RWPE1 (cell line): ENCODE measurements at regions not wholly inside any gene's neighbourhood (a gene's known extent, or its start where the extent isn't known, plus 50 kb on each side); places are given as distances from the start of the nearest gene placed in this dataset.
A peak's percentile ranks its signal among the peaks of the same experiment; 100 is the strongest.

Experiments used
- CTCF ChIA-PET: fragments of 350-600 bp; sonication (Branson Sonifier 250); formaldehyde crosslinking; extraction: SDS; loops from one replicate; lab custom pipeline; 2021; lab: Yijun Ruan, JAX
- POLR2A ChIA-PET: fragments of 400-600 bp; formaldehyde crosslinking; extraction: SDS; loops from one replicate; lab custom pipeline; 2020; ENCODE audit warnings: antibody characterized with exemption; ENCODE audit not compliant: low non-redundant PET; lab: Yijun Ruan, JAX
- DNase-seq: peaks from one replicate; pipeline ENCODE4 v3.0.0; 2012; ENCODE audit warnings: low spot score
- H3K27ac ChIP-seq: fragments of 450-650 bp; 2 replicates; pipeline ENCODE4 v1.5.1; 2017
- TF ChIP-seq, protein P1 (sequence below): fragments of 450-650 bp; conservative IDR thresholded peaks from 2 replicates; pipeline ENCODE4 v1.5.1; 2017; ENCODE audit warnings: low read depth, mild to moderate bottlenecking

DNA sequence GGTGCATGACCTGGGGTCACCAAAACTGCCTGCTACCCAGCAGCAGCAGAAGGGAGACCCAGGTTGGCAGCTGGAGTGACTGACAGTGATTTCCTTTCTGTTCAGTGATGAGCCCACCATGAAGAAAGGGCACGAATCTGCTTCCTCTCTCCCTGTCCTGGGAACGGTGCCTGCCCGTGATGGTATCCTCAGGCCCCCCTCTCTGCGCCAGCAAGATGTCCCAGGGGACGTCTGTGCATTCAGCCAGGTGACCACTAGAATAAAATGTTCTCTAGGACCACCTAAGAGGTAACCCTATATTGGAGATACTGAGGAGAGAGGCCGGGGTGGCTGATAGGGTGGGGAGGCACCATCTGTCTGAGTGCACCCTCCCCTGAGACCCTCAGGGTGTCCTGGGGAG lies 294.7 kb downstream of the QKI start:
- ChIA-PET POLR2A (no interaction called here), CTCF (no interaction called here)
- no peak overlapping the region for H3K27ac ChIP-seq
- TF ChIP-seq, protein P1, sequence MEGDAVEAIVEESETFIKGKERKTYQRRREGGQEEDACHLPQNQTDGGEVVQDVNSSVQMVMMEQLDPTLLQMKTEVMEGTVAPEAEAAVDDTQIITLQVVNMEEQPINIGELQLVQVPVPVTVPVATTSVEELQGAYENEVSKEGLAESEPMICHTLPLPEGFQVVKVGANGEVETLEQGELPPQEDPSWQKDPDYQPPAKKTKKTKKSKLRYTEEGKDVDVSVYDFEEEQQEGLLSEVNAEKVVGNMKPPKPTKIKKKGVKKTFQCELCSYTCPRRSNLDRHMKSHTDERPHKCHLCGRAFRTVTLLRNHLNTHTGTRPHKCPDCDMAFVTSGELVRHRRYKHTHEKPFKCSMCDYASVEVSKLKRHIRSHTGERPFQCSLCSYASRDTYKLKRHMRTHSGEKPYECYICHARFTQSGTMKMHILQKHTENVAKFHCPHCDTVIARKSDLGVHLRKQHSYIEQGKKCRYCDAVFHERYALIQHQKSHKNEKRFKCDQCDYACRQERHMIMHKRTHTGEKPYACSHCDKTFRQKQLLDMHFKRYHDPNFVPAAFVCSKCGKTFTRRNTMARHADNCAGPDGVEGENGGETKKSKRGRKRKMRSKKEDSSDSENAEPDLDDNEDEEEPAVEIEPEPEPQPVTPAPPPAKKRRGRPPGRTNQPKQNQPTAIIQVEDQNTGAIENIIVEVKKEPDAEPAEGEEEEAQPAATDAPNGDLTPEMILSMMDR: no peak
- no peak for DNase-seq

DNA sequence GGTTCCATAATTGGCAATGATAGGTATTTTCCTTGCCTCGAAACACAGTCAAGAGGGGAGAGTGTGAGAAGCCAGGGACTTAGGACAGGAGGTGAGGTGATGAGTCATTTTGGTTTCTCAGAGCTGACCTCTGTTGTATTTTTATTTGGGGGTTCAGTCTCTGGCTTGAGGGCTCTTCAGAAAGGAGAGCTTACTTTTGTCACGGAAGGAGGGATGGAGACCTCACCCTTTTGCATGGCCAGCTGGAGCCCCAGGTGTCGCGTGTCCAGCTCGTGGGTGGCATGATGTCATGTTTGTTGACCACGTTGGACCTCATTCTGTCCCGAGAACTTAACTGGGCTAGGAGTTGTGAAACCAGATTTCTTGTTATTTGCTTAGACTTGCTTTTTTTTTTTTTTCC lies 293.9 kb downstream of the QKI start:
- no peak for DNase-seq
- ChIA-PET POLR2A (no interaction called here), CTCF (no interaction called here)
- TF ChIP-seq, protein P1: no peak
- no peak overlapping the region for H3K27ac ChIP-seq

DNA sequence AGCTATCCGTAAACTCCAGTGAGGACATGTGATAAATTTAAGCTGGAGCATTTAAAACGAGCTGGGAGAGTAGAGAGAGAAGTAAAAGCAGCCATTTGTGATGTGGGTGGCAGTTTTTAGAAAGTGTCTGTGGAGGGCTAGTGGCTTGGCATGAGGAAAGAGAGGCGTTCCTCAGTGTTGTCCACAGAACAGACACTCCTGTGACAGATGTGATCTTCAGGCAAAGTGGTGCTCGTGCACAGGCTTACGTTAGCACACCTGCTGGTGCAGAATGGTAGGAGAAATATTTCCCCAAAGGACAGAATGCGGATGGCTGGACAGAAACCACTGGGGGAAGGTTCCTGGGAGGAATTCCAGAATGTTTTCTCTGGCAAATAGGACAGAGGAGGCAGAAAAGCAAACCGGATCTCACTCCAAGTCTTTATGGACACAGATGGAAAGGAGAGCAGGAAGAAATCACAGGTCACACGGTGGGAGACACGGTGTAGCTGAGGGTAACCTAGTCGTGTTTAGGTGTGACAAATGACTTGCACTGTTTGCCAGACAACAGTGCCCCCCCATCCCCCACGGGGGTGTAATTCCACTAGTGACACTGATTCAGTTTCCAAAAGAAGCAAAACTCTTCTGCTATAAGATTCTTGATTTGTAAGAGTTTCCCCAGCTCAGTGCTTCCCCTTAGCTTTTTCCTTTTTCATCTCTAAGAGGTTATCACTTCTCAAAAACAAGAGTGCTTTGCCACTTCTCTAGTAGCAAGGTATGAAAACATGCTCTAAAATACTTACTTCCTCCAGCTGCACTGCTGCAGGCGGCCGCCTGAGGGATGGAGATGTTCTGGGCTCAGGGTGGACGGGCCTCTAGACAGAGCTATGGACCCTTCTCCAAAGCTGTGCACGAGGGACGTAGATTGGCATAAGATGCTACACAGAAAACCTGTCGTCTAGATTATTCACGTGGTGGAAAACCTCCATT lies 293.2 kb downstream of the QKI start:
- CTCF ChIA-PET: no interaction called here
- no peak overlapping the region for H3K27ac ChIP-seq
- DNase-seq: no peak
- POLR2A ChIA-PET: no interaction called here
- TF ChIP-seq, protein P1: no peak

DNA sequence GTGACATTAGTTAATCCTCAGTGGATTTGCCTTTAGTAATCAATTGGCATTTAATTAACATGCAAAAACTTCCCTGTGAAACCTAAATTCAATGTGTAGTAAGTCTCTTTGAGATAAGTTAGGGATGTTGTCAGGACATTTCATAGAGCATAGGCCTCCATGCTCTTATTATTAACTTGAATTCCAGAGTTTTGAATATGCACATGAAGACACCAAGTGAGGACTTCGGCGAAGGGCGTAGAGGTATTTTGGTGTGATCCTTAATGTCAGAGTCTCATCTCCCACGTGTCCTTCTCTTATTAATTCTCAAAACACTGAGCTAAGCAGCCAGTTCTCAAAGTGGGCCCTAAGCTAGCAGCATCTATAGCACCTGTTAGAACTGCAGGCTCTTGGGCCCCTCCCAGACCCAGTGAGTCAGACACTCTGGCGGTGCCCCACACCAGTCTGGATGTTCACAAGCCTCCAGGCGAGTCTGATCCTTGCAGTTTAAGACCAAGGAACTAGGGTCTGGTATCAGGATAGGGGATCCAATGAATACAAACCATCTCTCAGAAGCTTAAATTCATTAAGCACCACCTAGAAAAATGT lies 292.1 kb downstream of the QKI start:
- TF ChIP-seq, protein P1: no peak
- CTCF ChIA-PET: interaction anchor here (0.6 to 0.7 kb wide), 2 partner anchors 28 to 68 kb away, joined by 3 to 4 read pairs; no protein-coding TSS in a partner anchor
- DNase-seq: peak; percentile 12
- POLR2A ChIA-PET: no interaction called here
- H3K27ac ChIP-seq: no peak overlapping the region

DNA sequence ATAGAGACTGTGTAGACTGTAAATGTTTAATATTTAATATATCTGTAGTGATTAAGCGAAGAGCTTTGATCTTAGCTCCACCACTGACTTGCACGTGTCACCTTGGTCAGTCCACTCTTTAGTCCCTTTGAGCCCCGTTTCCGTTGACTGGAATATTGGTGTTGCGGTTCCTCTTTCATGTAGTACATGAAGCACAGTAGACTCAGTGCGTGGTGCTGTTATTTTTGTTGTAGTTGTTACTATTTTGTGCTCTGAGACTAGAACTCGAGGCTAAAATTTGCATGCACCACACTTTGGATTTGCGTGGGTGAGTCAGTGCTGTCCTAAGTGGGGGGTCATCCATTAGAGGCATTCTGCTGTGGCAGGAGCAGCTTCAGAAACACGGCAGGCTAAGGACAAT lies 291.4 kb downstream of the QKI start:
- TF ChIP-seq, protein P1: no peak
- POLR2A ChIA-PET: no interaction called here
- no peak for DNase-seq
- no peak overlapping the region for H3K27ac ChIP-seq
- CTCF ChIA-PET: interaction anchor here (0.7 kb wide), 1 partner anchor 67 kb away, joined by 4 read pairs; no protein-coding TSS in a partner anchor

DNA sequence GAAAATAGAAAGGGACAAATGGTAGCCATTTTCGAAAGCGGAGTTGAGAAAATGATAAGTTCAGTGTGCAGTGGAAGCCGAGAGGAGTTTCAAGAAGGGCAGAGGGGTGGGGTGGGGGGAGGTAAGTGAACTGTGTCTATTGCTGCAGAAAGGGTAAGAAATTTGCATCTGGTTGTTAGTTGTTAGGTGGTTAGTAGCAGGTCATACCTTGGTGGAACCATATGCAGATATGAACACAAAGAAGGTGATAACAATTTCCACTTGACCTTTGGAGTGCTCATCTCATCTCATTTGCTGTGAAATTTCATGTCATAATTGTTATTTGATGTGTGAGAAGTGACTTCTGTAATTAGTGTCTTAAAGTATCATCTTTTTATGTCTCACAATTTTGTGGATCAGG lies 288.2 kb downstream of the QKI start:
- DNase-seq: no peak
- H3K27ac ChIP-seq: no peak overlapping the region
- ChIA-PET POLR2A (no interaction called here), CTCF (no interaction called here)
- TF ChIP-seq, protein P1: no peak
